ENCODE measurements at regions not wholly inside any gene's neighbourhood (a gene's known extent, or its start where the extent isn't known, plus 50 kb on each side); places are given as distances from the start of the nearest gene placed in this dataset.

DNA sequence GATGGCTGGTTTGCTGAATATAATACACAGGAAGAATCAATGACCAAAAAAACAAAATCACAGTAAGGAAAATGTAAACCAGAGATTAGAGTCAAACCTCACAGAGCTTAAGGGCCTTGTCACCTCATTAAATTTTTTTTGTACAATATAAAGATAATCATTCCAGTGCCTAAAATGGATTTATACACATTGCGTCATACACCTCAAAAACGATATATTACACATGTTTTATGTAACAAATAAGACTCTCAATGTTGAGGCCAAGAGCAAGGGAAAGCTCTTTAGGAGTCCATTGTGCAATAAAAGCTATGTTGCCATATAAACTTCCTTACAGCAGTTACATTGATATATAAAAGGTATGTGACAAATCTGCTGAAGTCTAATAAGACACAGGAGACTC is 856.7 kb upstream of the SLITRK1 start:
- ChIA-PET RAD21 (ENCODE audit: unreplicated experiment) (no interaction called here), POLR2A (no interaction called here), SMC1A (ENCODE audit: uncharacterized antibody, unreplicated experiment) (interaction anchor here (0.8 kb wide), 1 partner anchor 9 kb away, joined by 3 read pairs; no protein-coding TSS in a partner anchor), CTCF (no interaction called here)
- no peak overlapping the region for H3K27ac ChIP-seq (ENCODE audit: control insufficient read depth, insufficient read depth)
- WGBS (ENCODE audit: insufficient coverage, insufficient replicate concordance, low lambda C conversion rate, missing lambda C conversion rate): 36% methylated on average over 2 of the region's 2 CpGs
- no peak overlapping the region for H3K9ac ChIP-seq (ENCODE audit: control insufficient read depth, insufficient read depth, low read length)
- H3K4me2 ChIP-seq (ENCODE audit: control insufficient read depth, insufficient read depth): no peak overlapping the region
- intact Hi-C loops (cut with micrococcal nuclease; ENCODE audit: unreplicated experiment) (no loop called here), in situ Hi-C loops (cut with MboI) (no loop called here)
- H3K4me3 ChIP-seq: no peak overlapping the region
- no TSS peak for BruUV-seq (replicated peaks)
- H3K9me3 ChIP-seq (replicated peaks; ENCODE audit: control insufficient read depth, insufficient read depth, low read length): no peaks in the 10 kb centered on the region
- no peaks in the 10 kb centered on the region for H3K4me1 ChIP-seq (ENCODE audit: control insufficient read depth, insufficient read depth, low read length)
- no peaks in the 10 kb centered on the region for H3K36me3 ChIP-seq (ENCODE audit: control insufficient read depth in 2 of 2, insufficient read depth in 2 of 2, low read length in 1 of 2)
- H3K79me2 ChIP-seq (ENCODE audit: control insufficient read depth, insufficient read depth, low read length): no peaks in the 10 kb centered on the region
- H2AFZ ChIP-seq (ENCODE audit: control insufficient read depth, low read depth, low read length): no peak overlapping the region
- FAIRE-seq: no peak
- H3K27me3 ChIP-seq (replicated peaks in 1 of 2; ENCODE audit: control insufficient read depth in 2 of 2, insufficient read depth in 2 of 2, low read length in 1 of 2): no peaks in the 10 kb centered on the region
- no peak for DNase-seq (ENCODE audit: low read depth, low spot score)
- no peak for ATAC-seq
- TF ChIP-seq NFYA (IDR thresholded peaks at IDR 0.05; ENCODE audit: borderline replicate concordance, low read depth, low read length) (no peak), NKRF (conservative IDR thresholded peaks at IDR 0.05) (no peak), SRF (IDR thresholded peaks at IDR 0.05; ENCODE audit: low read depth in 2 of 2, low read length in 2 of 2) (no peak), EGR1 (IDR thresholded peaks at IDR 0.05; ENCODE audit: borderline replicate concordance in 1 of 2, low read depth in 2 of 2, low read length in 2 of 2) (no peak), CEBPB (IDR thresholded peaks at IDR 0.05; ENCODE audit: borderline replicate concordance in 1 of 2, low read depth in 2 of 2, low read length in 2 of 2) (no peak), ESRRA (IDR thresholded peaks at IDR 0.05; ENCODE audit: low read length) (no peak), NR2C2 (IDR thresholded peaks at IDR 0.05; ENCODE audit: borderline replicate concordance, control insufficient read depth, insufficient read length, low read depth) (no peak), POLR2A (IDR thresholded peaks at IDR 0.05; ENCODE audit: low read depth, low read length) (no peak), CREM (IDR thresholded peaks at IDR 0.05; ENCODE audit: low read depth) (no peak), MXI1 (IDR thresholded peaks at IDR 0.05; ENCODE audit: low read depth, low read length) (no peak), GATAD2B (conservative IDR thresholded peaks at IDR 0.05; ENCODE audit: low read depth) (no peak), ETV6 (conservative IDR thresholded peaks at IDR 0.05 in 1 of 2, IDR thresholded peaks at IDR 0.05 in 1 of 2; ENCODE audit: borderline replicate concordance in 1 of 2, low read depth in 1 of 2) (no peak), NBN (IDR thresholded peaks at IDR 0.05) (no peak)
- TF ChIP-seq, protein P1, sequence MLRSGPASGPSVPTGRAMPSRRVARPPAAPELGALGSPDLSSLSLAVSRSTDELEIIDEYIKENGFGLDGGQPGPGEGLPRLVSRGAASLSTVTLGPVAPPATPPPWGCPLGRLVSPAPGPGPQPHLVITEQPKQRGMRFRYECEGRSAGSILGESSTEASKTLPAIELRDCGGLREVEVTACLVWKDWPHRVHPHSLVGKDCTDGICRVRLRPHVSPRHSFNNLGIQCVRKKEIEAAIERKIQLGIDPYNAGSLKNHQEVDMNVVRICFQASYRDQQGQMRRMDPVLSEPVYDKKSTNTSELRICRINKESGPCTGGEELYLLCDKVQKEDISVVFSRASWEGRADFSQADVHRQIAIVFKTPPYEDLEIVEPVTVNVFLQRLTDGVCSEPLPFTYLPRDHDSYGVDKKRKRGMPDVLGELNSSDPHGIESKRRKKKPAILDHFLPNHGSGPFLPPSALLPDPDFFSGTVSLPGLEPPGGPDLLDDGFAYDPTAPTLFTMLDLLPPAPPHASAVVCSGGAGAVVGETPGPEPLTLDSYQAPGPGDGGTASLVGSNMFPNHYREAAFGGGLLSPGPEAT (IDR thresholded peaks at IDR 0.05; ENCODE audit: low read depth): no peak
- TF ChIP-seq, protein P2, sequence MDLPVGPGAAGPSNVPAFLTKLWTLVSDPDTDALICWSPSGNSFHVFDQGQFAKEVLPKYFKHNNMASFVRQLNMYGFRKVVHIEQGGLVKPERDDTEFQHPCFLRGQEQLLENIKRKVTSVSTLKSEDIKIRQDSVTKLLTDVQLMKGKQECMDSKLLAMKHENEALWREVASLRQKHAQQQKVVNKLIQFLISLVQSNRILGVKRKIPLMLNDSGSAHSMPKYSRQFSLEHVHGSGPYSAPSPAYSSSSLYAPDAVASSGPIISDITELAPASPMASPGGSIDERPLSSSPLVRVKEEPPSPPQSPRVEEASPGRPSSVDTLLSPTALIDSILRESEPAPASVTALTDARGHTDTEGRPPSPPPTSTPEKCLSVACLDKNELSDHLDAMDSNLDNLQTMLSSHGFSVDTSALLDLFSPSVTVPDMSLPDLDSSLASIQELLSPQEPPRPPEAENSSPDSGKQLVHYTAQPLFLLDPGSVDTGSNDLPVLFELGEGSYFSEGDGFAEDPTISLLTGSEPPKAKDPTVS (IDR thresholded peaks at IDR 0.05; ENCODE audit: low read depth, low read length): no peak
- TF ChIP-seq, protein P3, sequence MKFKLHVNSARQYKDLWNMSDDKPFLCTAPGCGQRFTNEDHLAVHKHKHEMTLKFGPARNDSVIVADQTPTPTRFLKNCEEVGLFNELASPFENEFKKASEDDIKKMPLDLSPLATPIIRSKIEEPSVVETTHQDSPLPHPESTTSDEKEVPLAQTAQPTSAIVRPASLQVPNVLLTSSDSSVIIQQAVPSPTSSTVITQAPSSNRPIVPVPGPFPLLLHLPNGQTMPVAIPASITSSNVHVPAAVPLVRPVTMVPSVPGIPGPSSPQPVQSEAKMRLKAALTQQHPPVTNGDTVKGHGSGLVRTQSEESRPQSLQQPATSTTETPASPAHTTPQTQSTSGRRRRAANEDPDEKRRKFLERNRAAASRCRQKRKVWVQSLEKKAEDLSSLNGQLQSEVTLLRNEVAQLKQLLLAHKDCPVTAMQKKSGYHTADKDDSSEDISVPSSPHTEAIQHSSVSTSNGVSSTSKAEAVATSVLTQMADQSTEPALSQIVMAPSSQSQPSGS (IDR thresholded peaks at IDR 0.05; ENCODE audit: low read length): no peak
- H4K20me1 ChIP-seq (ENCODE audit: control insufficient read depth, insufficient read depth): no peaks in the 10 kb centered on the region
